Hepatocyte (in vitro differentiated cells): ENCODE measurements at regions not wholly inside any gene's neighbourhood (a gene's known extent, or its start where the extent isn't known, plus 50 kb on each side); places are given as distances from the start of the nearest gene placed in this dataset.

Experiments used
- DNase-seq: peaks from one replicate; pipeline ENCODE4 v3.0.0-alpha.2; 2016; ENCODE audit warnings: low spot score
- H2AFZ ChIP-seq: fragments of 200-600 bp; sonication (generic); 2 replicates; pipeline ENCODE4 v1.6.0; 2016; ENCODE audit warnings: antibody characterized with exemption, mild to moderate bottlenecking
- H3K27ac ChIP-seq: fragments of 200-600 bp; sonication (generic); 2 replicates; pipeline ENCODE4 v1.5.1; 2016; ENCODE audit warnings: mild to moderate bottlenecking
- H3K27me3 ChIP-seq: fragments of 200-600 bp; sonication (generic); 2 replicates; pipeline ENCODE4 v1.6.1; 2016
- H3K36me3 ChIP-seq: fragments of 200-600 bp; sonication (generic); replicated peaks from 2 replicates; pipeline ENCODE4 v1.5.1; 2016; ENCODE audit warnings: low read depth; ENCODE audit not compliant: insufficient read depth
- H3K4me1 ChIP-seq: fragments of 200-600 bp; sonication (generic); 2 replicates; pipeline ENCODE4 v1.5.1; 2016; ENCODE audit warnings: mild to moderate bottlenecking, moderate library complexity; ENCODE audit not compliant: insufficient read depth
- H3K4me2 ChIP-seq: fragments of 200-600 bp; sonication (generic); 2 replicates; pipeline ENCODE4 v1.6.0; 2016
- H3K4me3 ChIP-seq: fragments of 200-600 bp; sonication (generic); 2 replicates; pipeline ENCODE4 v1.5.1; 2016; ENCODE audit warnings: mild to moderate bottlenecking
- H3K79me2 ChIP-seq: fragments of 200-600 bp; sonication (generic); 2 replicates; pipeline ENCODE4 v1.6.0; 2017; ENCODE audit warnings: mild to moderate bottlenecking
- H3K9me2 ChIP-seq: fragments of 200-600 bp; sonication (generic); replicated peaks from 2 replicates; pipeline ENCODE4 v1.6.0; 2017; ENCODE audit warnings: mild to moderate bottlenecking; ENCODE audit not compliant: insufficient read depth
- H3K9me3 ChIP-seq: fragments of 200-600 bp; sonication (generic); 2 replicates; pipeline ENCODE4 v1.5.1; 2016; ENCODE audit warnings: low read depth, mild to moderate bottlenecking
- H4K20me1 ChIP-seq: fragments of 200-600 bp; sonication (generic); 2 replicates; pipeline ENCODE4 v1.6.0; 2016; ENCODE audit warnings: mild to moderate bottlenecking; ENCODE audit not compliant: insufficient read depth, poor library complexity, severe bottlenecking
- CTCF ChIP-seq: fragments of 200-600 bp; sonication (generic); IDR thresholded peaks from 2 replicates; pipeline ENCODE4 v1.5.1; 2016; ENCODE audit warnings: antibody characterized with exemption, mild to moderate bottlenecking; ENCODE audit not compliant: poor library complexity
- EZH2 ChIP-seq: fragments of 200-600 bp; sonication (generic); IDR thresholded peaks from 2 replicates; pipeline ENCODE4 v1.6.1; 2016; ENCODE audit warnings: antibody characterized with exemption, mild to moderate bottlenecking, borderline replicate concordance
- EZH2phosphoT487 ChIP-seq: fragments of 200-600 bp; sonication (generic); IDR thresholded peaks from one replicate; pipeline ENCODE4 v1.6.1; 2018; ENCODE audit warnings: antibody characterized with exemption, mild to moderate bottlenecking, low read depth, moderate library complexity; ENCODE audit not compliant: unreplicated experiment, severe bottlenecking
- WGBS: methylation state at CpG from one replicate; pipeline ENCODE4 v1.1.6; 2016; ENCODE audit warnings: low lambda C conversion rate; ENCODE audit errors: missing lambda C conversion rate; 5-methylcytosine and 5-hydroxymethylcytosine counted together

- no peaks in the 10 kb centered on the region for H4K20me1 ChIP-seq
- WGBS = 76% methylated on average over 1 of the region's 1 CpG
- no peaks in the 10 kb centered on the region for H3K9me2 ChIP-seq
- H3K9me3 ChIP-seq = no peaks in the 10 kb centered on the region
- H3K4me3 ChIP-seq = no peak overlapping the region
- no peak overlapping the region for H3K4me2 ChIP-seq
- no peak for TF ChIP-seq EZH2phosphoT487
- TF ChIP-seq EZH2 = no peak
- TF ChIP-seq CTCF = no peak
- no peaks in the 10 kb centered on the region for H3K79me2 ChIP-seq
- no peak overlapping the region for H2AFZ ChIP-seq
- DNase-seq = no peak
- peaks cover 4% of the 10 kb centered on the region for H3K4me1 ChIP-seq
- no peak overlapping the region for H3K27ac ChIP-seq
- H3K36me3 ChIP-seq = no peaks in the 10 kb centered on the region
- no peaks in the 10 kb centered on the region for H3K27me3 ChIP-seq
Measured at GRCh38 chr7:46853451-46853850, 728.5 kb downstream of the TNS3 start.

GRCh38 chr7:46852795-46853194 lies 729.1 kb downstream of the TNS3 start:
- H3K9me2 ChIP-seq = no peaks in the 10 kb centered on the region
- no peak overlapping the region for H3K4me2 ChIP-seq
- no peak overlapping the region for H3K4me3 ChIP-seq
- TF ChIP-seq EZH2phosphoT487 (no peak), EZH2 (no peak), CTCF (no peak)
- no peak overlapping the region for H3K27ac ChIP-seq
- no peaks in the 10 kb centered on the region for H3K36me3 ChIP-seq
- DNase-seq = no peak
- no peaks in the 10 kb centered on the region for H4K20me1 ChIP-seq
- no peak overlapping the region for H2AFZ ChIP-seq
- no peaks in the 10 kb centered on the region for H3K9me3 ChIP-seq
- H3K27me3 ChIP-seq = no peaks in the 10 kb centered on the region
- WGBS = 80% methylated on average over 3 of the region's 3 CpGs
- no peaks in the 10 kb centered on the region for H3K79me2 ChIP-seq
- peaks cover 4% of the 10 kb centered on the region for H3K4me1 ChIP-seq

GRCh38 chr7:46850563-46851330 lies 731.2 kb downstream of the TNS3 start:
- Histone ChIP-seq H3K4me1 (peaks cover 4% of the 10 kb centered on the region), H3K4me2 (no peak overlapping the region), H3K4me3 (no peak overlapping the region), H3K9me2 (no peaks in the 10 kb centered on the region), H3K27ac (no peak overlapping the region), H3K9me3 (no peaks in the 10 kb centered on the region), H3K27me3 (no peaks in the 10 kb centered on the region), H3K79me2 (no peaks in the 10 kb centered on the region), H4K20me1 (no peaks in the 10 kb centered on the region), H3K36me3 (no peaks in the 10 kb centered on the region), H2AFZ (no peak overlapping the region)
- TF ChIP-seq EZH2 = no peak
- no peak for TF ChIP-seq CTCF
- TF ChIP-seq EZH2phosphoT487 = no peak
- no peak for DNase-seq
- WGBS = 91% methylated on average over 10 of the region's 10 CpGs

- H3K9me3 ChIP-seq = no peaks in the 10 kb centered on the region
Measured at GRCh38 chr7:46848944-46849343, 733.0 kb downstream of the TNS3 start.

More at GRCh38 chr7:46848944-46849343, 733.0 kb downstream of the TNS3 start:
- TF ChIP-seq EZH2phosphoT487 = no peak
- no peak for TF ChIP-seq CTCF
- TF ChIP-seq EZH2 = no peak
- Histone ChIP-seq H3K4me2 (no peak overlapping the region), H3K4me1 (peaks cover 4% of the 10 kb centered on the region), H3K36me3 (no peaks in the 10 kb centered on the region), H3K79me2 (no peaks in the 10 kb centered on the region), H2AFZ (no peak overlapping the region), H3K27me3 (no peaks in the 10 kb centered on the region), H3K4me3 (no peak overlapping the region), H4K20me1 (no peaks in the 10 kb centered on the region), H3K27ac (peak overlapping the region; percentile 51), H3K9me2 (no peaks in the 10 kb centered on the region)
- DNase-seq = peak; percentile 7
- WGBS = 65% methylated on average over 2 of the region's 2 CpGs
